IPS DF 6.9 (cell line): ENCODE measurements at regions not wholly inside any gene's neighbourhood (a gene's known extent, or its start where the extent isn't known, plus 50 kb on each side); places are given as distances from the start of the nearest gene placed in this dataset.

Source experiments
- DNase-seq: peaks from one replicate; pipeline ENCODE4 v3.0.0-alpha.2; 2013; ENCODE audit warnings: low read depth, low spot score
- H3K27ac ChIP-seq: one replicate; pipeline ENCODE4 v1.5.1; 2013; ENCODE audit warnings: low read length, control low read depth
- H3K27me3 ChIP-seq: 2 replicates; pipeline ENCODE4 v1.6.1; 2013; ENCODE audit warnings: mild to moderate bottlenecking, low read length; ENCODE audit not compliant: control insufficient read depth, insufficient read depth
- H3K36me3 ChIP-seq: 2 replicates; pipeline ENCODE4 v1.6.1; 2013; ENCODE audit warnings: low read length; ENCODE audit not compliant: control insufficient read depth, insufficient read depth
- H3K4me1 ChIP-seq: 2 replicates; pipeline ENCODE4 v1.6.1; 2013; ENCODE audit warnings: low read length; ENCODE audit not compliant: control insufficient read depth, insufficient read depth
- H3K4me3 ChIP-seq: 2 replicates; pipeline ENCODE4 v1.5.1; 2013; ENCODE audit warnings: mild to moderate bottlenecking, low read length
- H3K9me3 ChIP-seq: 2 replicates; pipeline ENCODE4 v1.6.1; 2013; ENCODE audit warnings: low read length, inconsistent platforms; ENCODE audit not compliant: control insufficient read depth, insufficient read depth
- WGBS: extraction: QIAGEN DNeasy Blood & Tissue Kit; methylation state at CpG from one replicate; pipeline ENCODE4 v1.1.7; 2013; ENCODE audit warnings: mixed read lengths, missing lambda C conversion rate; ENCODE audit not compliant: insufficient read length, insufficient coverage; 5-methylcytosine and 5-hydroxymethylcytosine counted together

DNA sequence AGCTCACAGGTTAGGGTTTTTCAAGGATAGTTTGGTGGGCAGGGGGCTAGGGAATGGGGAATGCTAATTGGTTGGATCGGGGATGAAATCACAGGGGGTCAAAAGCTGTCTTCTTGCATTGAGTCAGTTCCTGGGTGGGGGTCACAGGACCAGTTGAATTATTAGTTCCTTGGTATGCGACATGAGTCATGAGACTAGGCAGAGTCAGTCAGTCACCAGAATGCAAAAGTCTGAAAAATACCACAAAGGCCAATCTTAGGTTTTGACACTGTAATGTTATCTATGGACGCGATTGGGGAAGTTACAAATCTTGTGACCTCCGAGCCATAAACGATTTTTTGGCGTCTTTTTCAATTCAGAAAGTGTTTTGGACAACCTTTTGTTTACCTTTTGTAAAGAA lies 101.2 kb downstream of the ZNF519 start:
- Histone ChIP-seq H3K4me3 (no peak overlapping the region), H3K27ac (no peak overlapping the region), H3K4me1 (peaks cover 4% of the 10 kb centered on the region; the same call in 1 of the 2 replicates), H3K36me3 (no peaks in the 10 kb centered on the region), H3K27me3 (no peaks in the 10 kb centered on the region), H3K9me3 (no peaks in the 10 kb centered on the region)
- DNase-seq: no peak
- WGBS: no CpG with 5 or more reads among the region's 7 CpGs

DNA sequence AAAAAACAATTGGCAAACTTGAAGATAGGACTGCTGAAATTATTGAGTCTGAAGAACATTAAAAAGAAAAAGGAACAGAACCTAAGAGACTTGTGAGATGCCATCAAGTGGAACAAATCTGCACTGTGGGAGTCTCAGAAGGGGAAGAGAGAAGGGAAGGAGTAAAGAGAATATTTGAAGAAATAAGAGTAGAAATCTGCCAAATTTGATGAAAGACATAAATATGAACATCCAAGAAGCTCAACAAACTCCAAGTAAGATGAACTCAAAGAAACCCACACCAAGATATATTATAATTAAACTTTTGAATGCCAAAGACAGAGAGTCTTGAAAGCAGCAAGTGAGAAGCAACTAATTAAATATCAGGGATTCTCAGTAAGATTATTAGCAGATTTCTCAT lies 102.7 kb downstream of the ZNF519 start:
- Histone ChIP-seq H3K27ac (no peak overlapping the region), H3K9me3 (no peaks in the 10 kb centered on the region), H3K4me3 (no peak overlapping the region), H3K4me1 (peaks cover 10% of the 10 kb centered on the region), H3K36me3 (no peaks in the 10 kb centered on the region), H3K27me3 (no peaks in the 10 kb centered on the region)
- no peak for DNase-seq

DNA sequence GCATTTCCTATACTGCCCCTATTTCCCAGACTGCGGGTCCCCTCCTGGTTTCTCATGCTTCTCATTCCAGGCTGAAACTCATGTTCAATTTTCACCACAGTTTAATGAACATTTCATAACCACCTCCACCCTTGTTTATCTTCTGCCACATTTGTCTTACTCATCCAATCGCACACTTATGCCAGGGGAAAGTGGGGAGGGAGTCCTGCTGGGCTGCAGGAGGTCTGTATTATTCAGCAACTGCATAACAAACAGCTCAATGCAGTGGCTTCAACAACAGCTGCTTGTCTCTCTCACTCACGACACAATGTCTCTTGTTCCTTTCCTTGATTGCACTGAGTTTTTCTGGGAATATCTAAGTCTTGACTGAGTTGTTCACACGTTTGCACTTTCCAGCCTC lies 106.0 kb downstream of the ZNF519 start:
- no peak for DNase-seq
- Histone ChIP-seq H3K4me3 (no peak overlapping the region), H3K27me3 (no peaks in the 10 kb centered on the region), H3K36me3 (no peaks in the 10 kb centered on the region), H3K4me1 (peaks cover 10% of the 10 kb centered on the region), H3K27ac (no peak overlapping the region), H3K9me3 (no peaks in the 10 kb centered on the region)
- no CpG with 5 or more reads among the region's 4 CpGs for WGBS

DNA sequence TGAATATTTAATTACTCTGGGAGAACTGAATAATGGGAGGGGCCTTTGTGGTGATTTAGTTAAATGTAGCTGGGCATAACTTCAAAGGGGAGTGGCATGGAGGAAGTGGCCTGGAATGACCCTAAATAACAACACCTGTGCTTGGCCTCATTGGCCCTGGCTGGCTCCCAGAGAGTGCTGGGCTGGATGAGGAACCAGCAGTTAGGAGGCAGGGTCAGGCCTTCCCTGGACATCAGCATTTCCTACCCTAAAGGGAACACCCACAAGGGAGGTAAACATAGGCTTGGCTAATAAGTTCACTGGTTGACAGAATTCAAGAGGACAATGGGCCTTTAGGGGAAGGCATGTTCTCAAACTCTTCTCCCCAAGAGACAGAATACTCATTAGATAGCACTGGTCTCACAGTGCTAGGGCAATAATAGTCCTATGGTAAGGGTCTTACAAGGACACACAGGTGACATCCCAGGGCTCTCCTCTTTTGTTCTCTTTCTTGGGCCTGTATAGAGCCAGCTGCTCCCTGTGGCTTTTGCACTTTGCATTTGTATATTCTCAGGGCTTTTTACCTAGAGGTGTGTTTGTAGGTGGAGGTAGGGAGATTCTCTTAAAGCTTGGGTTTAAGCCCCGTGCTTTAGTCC lies 106.8 kb downstream of the ZNF519 start:
- WGBS: no CpG with 5 or more reads among the region's 1 CpG
- peaks cover 10% of the 10 kb centered on the region for H3K4me1 ChIP-seq
- no peaks in the 10 kb centered on the region for H3K36me3 ChIP-seq
- H3K4me3 ChIP-seq: no peak overlapping the region
- DNase-seq: peak; percentile 39
- H3K9me3 ChIP-seq: no peaks in the 10 kb centered on the region
- H3K27ac ChIP-seq: no peak overlapping the region
- H3K27me3 ChIP-seq: no peaks in the 10 kb centered on the region

DNA sequence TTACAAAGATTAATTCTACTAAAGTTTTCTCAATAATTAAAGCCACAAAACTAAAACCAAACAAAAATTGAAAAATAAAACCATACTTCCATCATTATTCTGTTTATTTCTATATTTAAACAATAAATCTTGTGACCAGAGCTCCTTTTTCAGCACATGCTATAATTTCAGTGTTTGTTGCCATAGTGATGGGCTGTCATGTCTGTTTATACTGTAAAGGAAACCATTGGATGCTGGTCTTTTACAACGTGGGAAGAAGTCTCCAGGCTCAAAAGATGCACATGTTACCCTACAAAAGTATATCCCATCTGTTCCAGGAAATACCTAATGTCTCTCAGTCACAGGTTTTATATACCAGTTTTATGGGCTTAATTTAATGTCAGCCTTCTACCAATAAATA lies 100.1 kb upstream of the MC2R start:
- Histone ChIP-seq H3K27ac (no peak overlapping the region), H3K4me1 (no peaks in the 10 kb centered on the region)
- WGBS: no CpG with 5 or more reads among the region's 1 CpG

DNA sequence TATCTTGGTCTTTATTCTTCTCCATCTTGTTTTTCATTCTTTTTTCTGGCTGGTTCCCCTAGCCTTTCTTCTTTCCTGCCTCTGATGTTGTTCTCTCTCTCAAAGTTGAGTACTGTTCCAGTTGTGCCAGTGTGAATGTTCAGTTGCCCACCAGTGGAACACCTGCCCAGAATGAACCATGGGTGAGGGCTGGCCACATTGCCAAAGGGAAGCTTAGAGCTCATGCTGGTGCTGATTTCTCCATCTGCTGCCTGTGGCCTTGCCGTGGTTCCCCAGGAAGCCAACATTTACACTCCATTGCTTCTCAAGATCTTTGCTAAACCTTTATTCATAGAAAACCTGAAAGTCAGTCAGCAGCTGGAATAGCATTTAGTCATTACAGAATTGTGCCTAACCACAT lies 99.1 kb upstream of the MC2R start:
- DNase-seq: no peak
- no CpG with 5 or more reads among the region's 1 CpG for WGBS
- H3K4me3 ChIP-seq: no peak overlapping the region
- H3K36me3 ChIP-seq: no peaks in the 10 kb centered on the region
- no peaks in the 10 kb centered on the region for H3K9me3 ChIP-seq
- H3K27ac ChIP-seq: no peak overlapping the region
- H3K4me1 ChIP-seq: no peaks in the 10 kb centered on the region
- H3K27me3 ChIP-seq: no peaks in the 10 kb centered on the region

More for the DNA sequence above, 100.1 kb upstream of the MC2R start:
- H3K9me3 ChIP-seq: no peaks in the 10 kb centered on the region
- no peaks in the 10 kb centered on the region for H3K27me3 ChIP-seq
- H3K36me3 ChIP-seq: no peaks in the 10 kb centered on the region
- H3K4me3 ChIP-seq: no peak overlapping the region
- no peak for DNase-seq

DNA sequence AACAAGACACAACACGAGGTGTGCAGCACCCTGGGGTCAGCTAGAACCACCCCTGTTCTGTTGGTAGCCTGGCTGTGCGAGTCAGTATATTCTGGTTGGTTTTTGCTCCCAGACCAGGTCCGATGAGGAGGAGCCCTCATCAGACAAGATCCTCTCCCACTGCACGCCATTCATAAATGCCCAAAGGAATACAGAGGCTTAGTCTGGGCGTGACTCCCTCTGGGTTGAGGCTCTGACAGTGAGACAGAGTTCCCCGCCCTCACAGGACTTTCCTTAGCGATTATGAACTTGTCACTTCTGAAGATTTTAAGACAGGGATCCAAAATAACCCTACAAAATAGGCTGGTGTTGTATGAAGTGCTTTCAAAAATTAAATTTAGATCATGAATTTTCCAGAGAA lies 85.5 kb upstream of the MC2R start:
- DNase-seq: no peak
- no CpG with 5 or more reads among the region's 7 CpGs for WGBS
- H3K9me3 ChIP-seq: 0 out of 2 replicates have a peak, but pooled peaks cover 1% of the 10 kb centered on the region
- no peaks in the 10 kb centered on the region for H3K27me3 ChIP-seq
- no peaks in the 10 kb centered on the region for H3K36me3 ChIP-seq
- H3K4me1 ChIP-seq: no peaks in the 10 kb centered on the region
- H3K4me3 ChIP-seq: no peak overlapping the region
- no peak overlapping the region for H3K27ac ChIP-seq

DNA sequence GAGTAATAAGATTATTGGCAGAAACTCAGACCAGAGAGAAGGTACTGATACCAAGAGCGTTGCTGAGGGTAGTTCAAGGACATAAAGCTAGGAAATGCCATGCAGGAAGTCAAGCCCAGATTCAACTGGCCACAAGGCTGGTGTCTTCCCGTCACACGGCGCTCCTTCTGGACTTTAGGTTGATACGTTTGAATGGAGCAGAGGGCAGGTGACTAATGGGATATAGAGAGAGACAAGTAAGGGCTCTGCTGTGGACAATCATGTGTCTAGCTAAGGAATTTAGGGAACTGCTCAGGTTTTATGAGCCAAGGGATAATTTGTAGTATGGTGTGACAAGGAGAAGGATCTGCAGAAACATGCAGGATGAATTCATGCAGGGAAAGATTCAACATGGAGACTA lies 83.9 kb upstream of the MC2R start:
- Histone ChIP-seq H3K9me3 (0 out of 2 replicates have a peak, but pooled peaks cover 1% of the 10 kb centered on the region), H3K27ac (no peak overlapping the region), H3K27me3 (no peaks in the 10 kb centered on the region), H3K36me3 (no peaks in the 10 kb centered on the region), H3K4me3 (no peak overlapping the region), H3K4me1 (no peaks in the 10 kb centered on the region)
- no peak for DNase-seq
- WGBS: no CpG with 5 or more reads among the region's 5 CpGs

DNA sequence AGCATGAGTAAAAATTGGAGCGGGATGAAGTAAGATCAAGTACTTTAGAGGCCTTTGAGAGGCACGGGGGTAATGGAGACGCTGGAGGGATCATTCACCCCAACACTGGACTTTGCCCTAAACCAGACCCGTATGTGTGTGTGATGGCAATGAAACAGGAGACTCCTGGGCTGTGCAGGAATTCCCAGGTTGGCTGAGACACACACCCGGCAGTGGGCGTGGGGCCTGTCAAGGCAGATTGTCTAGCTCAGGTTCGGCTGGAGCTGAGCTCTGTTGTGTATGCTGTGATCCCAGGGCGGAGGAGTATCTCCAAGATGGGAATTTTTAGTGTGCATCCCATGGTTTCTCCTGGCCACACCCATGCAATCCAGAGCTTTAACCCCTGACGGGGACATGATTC lies 83.2 kb upstream of the MC2R start:
- no CpG with 5 or more reads among the region's 9 CpGs for WGBS
- H3K27me3 ChIP-seq: no peaks in the 10 kb centered on the region
- 0 out of 2 replicates have a peak, but pooled peaks cover 1% of the 10 kb centered on the region for H3K9me3 ChIP-seq
- H3K4me1 ChIP-seq: no peaks in the 10 kb centered on the region
- H3K4me3 ChIP-seq: no peak overlapping the region
- H3K36me3 ChIP-seq: no peaks in the 10 kb centered on the region
- no peak for DNase-seq
- H3K27ac ChIP-seq: no peak overlapping the region

DNA sequence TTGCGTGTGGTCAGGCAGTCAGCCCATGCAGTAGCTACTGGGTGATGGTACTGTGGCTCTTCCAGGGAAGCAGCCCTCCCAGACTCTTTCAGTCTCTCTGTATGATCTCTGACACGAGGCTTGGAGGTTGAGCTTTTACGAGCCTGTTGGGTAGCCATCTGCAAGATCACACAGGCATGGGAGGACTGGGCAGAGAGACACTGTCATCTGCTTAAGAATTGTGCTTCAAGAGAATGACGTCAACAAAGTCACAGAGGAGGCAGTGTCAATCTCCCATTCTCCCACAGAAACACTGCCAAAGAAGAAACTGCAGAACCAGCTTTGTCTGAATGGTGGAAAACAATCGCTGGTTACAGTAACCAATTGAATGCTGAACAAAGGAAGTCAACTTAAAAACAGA lies 78.4 kb upstream of the MC2R start:
- Histone ChIP-seq H3K9me3 (0 out of 2 replicates have a peak, but pooled peaks cover 1% of the 10 kb centered on the region), H3K36me3 (no peaks in the 10 kb centered on the region), H3K27me3 (no peaks in the 10 kb centered on the region), H3K4me1 (no peaks in the 10 kb centered on the region), H3K4me3 (no peak overlapping the region), H3K27ac (no peak overlapping the region)
- DNase-seq: no peak
- no CpG with 5 or more reads among the region's 5 CpGs for WGBS

DNA sequence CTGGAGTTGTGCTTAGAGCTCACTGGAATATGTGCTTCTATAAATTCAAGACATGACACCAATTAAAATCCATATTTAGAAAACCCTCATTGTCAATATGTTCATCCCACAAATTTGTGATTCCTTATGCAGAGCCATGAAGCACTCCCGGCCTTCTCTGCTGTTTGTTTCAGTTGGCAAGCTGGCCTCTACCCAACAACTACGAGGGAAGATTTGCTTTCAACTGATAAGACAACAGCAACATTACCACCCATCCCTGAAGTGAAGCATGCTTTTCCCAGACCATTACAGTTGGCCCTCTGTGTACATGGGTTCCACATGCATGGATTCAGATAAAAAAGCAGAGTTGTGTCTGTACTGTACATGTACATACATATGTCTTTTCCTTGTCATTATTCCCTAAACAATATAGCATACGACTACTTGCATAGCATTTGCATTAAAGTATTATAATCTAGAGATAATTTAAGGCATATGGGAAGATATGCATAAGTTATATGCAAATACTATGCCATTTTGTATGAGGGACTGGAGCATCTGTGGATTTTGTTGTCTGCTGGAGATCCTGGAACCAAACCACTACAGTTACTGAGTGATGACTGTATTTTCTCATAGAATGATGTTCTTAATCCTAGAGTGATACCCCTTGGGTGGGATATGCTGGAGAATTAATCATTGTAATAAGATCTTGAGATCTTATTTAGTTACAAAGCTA lies 77.6 kb upstream of the MC2R start:
- Histone ChIP-seq H3K4me3 (no peak overlapping the region), H3K4me1 (peaks cover 2% of the 10 kb centered on the region; the same call in 1 of the 2 replicates), H3K9me3 (no peaks in the 10 kb centered on the region), H3K27ac (no peak overlapping the region), H3K36me3 (no peaks in the 10 kb centered on the region), H3K27me3 (no peaks in the 10 kb centered on the region)
- no CpG with 5 or more reads among the region's 3 CpGs for WGBS
- no peak for DNase-seq
